GM12892 (cell line): ENCODE measurements at regions not wholly inside any gene's neighbourhood (a gene's known extent, or its start where the extent isn't known, plus 50 kb on each side); places are given as distances from the start of the nearest gene placed in this dataset.

Experiments
- DNase-seq: peaks from one replicate; pipeline ENCODE4 v3.0.0; 2011; ENCODE audit not compliant: insufficient read length
- FAIRE-seq: peaks from 2 replicates; lab custom pipeline; 2011; peaks lifted over from hg19 to GRCh38; lab: Jason Lieb, UNC
- POLR2A ChIP-seq: IDR thresholded peaks from 2 replicates; pipeline ENCODE4 v1.6.1; 2011; ENCODE audit warnings: low read depth, low read length, control low read depth
- POLR2AphosphoS5 ChIP-seq: IDR thresholded peaks from 2 replicates; pipeline ENCODE4 v1.6.1; 2011; ENCODE audit warnings: low read depth, low read length, control low read depth
- TAF1 ChIP-seq: IDR thresholded peaks from 2 replicates; pipeline ENCODE4 v1.6.1; 2011; ENCODE audit warnings: low read depth, mild to moderate bottlenecking, control low read depth, low read length, borderline replicate concordance

DNA sequence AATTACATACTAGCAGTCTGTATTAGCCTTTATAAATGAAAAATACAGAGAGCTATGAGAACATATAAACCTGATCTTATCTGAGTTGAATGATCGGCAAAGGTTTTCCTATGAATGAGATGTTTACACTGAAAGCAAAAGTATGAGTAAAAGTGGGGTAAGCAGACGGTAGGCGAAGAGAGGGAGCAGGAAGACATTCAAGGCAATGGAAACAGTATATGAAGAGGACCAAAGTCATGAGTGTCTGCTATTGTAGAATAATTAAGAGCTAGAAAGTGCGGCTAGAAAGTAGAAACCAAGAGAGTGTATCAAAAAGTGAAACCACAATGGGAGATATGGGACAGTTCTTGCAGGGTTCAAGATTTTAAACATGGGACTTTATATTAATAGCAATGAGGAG is 67.0 kb upstream of the TMLHE start:
- TF ChIP-seq TAF1 (no peak), POLR2AphosphoS5 (no peak), POLR2A (no peak)
- FAIRE-seq: no peak
- no peak for DNase-seq

DNA sequence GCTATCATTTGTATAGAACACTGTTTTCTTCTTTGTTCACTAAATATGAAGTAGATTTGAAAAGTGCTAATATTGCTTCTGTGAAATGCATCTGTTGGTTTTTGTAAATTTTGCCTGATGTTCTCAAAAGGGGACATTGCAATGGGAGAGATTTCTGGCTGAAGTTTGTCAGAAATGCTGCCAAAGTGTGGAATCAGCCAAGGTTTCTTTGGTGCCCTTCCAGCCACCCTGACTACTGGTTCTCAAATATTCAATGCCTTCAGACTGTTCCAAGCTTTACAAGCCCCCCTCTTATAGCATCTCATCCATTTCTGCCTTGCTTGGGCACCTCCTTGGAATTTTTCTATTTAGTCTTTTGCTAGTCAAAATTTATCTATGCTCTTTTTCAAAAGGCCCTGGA is 60.6 kb upstream of the TMLHE start:
- FAIRE-seq (no peak), DNase-seq (no peak)
- TF ChIP-seq TAF1: no peak
- TF ChIP-seq POLR2AphosphoS5: no peak
- TF ChIP-seq POLR2A: no peak

DNA sequence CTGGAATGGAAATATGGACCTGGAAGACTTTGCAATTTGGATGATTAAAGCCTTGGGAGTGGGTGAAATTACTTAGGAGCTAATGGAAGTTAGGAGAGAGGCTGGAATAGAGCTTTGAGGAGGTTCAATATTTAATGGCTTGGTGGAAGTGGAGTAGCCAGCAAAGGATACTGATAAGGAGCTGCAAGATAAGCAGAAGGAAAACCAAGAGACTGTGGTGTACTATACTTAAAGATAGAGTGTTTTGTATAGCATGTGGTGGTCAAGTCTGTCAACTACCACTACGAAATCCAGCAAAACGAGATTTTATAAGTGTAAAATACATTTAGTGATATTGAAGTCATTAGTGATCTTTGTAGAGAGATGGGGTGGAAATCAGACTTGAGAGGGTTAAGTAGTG is 54.0 kb upstream of the TMLHE start:
- TF ChIP-seq POLR2A (no peak), POLR2AphosphoS5 (no peak), TAF1 (no peak)
- DNase-seq (no peak), FAIRE-seq (no peak)
